AG04450 (cell line): ENCODE measurements at regions not wholly inside any gene's neighbourhood (a gene's known extent, or its start where the extent isn't known, plus 50 kb on each side); places are given as distances from the start of the nearest gene placed in this dataset.

Source experiments
- CTCF ChIA-PET: fragments of 300-600, 350-600 bp; formaldehyde crosslinking; extraction: SDS; loops from one replicate; lab custom pipeline; 2022; ENCODE audit warnings: antibody characterized with exemption, inconsistent platforms; lab: Charles Lee
- POLR2A ChIA-PET: fragments of 350-600 bp; formaldehyde crosslinking; extraction: SDS; loops from one replicate; lab custom pipeline; 2021; ENCODE audit warnings: antibody characterized with exemption, inconsistent platforms; lab: Yijun Ruan, JAX
- DNase-seq: peaks from one replicate; pipeline ENCODE4 v3.0.0-alpha.2; 2011; ENCODE audit warnings: low read depth, low spot score
- H3K27ac ChIP-seq: one replicate; pipeline ENCODE4 v1.5.1; 2012; ENCODE audit warnings: low read depth, low read length, control low read depth
- H3K27me3 ChIP-seq: one replicate; pipeline ENCODE4 v1.6.0; 2012; ENCODE audit warnings: low read length; ENCODE audit not compliant: control insufficient read depth, insufficient read depth
- H3K4me3 ChIP-seq: 2 replicates; pipeline ENCODE4 v1.5.1; 2011; ENCODE audit warnings: mild to moderate bottlenecking, low read depth, low read length, control low read depth
- H3K9me3 ChIP-seq: 2 replicates; pipeline ENCODE4 v1.5.1; 2012; ENCODE audit warnings: low read length; ENCODE audit not compliant: control insufficient read depth, insufficient read depth
- CTCF ChIP-seq: IDR thresholded peaks from 2 replicates; pipeline ENCODE4 v1.5.1; 2011; ENCODE audit warnings: low read depth, low read length, control low read depth, inconsistent platforms

DNA sequence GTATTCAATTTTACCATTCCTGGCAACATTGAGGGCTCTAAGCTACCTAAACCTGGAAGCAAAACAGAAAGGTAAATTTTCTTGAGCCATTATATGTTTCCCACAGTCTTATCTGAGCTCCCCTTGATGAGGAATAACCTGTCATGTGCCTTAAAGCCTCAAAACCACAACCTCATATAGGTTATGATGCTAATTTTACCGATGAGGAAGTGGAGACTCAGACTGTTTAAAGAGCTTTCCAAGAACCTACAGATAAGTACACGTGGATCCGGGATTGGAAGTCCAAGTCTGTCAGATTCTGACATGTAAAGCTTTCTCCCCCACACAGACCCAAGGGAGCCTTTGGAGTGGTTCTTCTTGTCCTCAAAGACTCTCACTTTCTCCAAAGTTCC lies 140.5 kb downstream of the SEMA6D start:
- no peak overlapping the region for H3K4me3 ChIP-seq
- no peak for TF ChIP-seq CTCF
- DNase-seq = no peak
- ChIA-PET CTCF (interaction anchor here (1.3 kb wide), 1 partner anchor 130 kb away, joined by 3 read pairs; no protein-coding TSS in a partner anchor), POLR2A (no interaction called here)
- H3K27me3 ChIP-seq = peaks cover 2% of the 10 kb centered on the region
- no peak overlapping the region for H3K27ac ChIP-seq
- no peaks in the 10 kb centered on the region for H3K9me3 ChIP-seq

DNA sequence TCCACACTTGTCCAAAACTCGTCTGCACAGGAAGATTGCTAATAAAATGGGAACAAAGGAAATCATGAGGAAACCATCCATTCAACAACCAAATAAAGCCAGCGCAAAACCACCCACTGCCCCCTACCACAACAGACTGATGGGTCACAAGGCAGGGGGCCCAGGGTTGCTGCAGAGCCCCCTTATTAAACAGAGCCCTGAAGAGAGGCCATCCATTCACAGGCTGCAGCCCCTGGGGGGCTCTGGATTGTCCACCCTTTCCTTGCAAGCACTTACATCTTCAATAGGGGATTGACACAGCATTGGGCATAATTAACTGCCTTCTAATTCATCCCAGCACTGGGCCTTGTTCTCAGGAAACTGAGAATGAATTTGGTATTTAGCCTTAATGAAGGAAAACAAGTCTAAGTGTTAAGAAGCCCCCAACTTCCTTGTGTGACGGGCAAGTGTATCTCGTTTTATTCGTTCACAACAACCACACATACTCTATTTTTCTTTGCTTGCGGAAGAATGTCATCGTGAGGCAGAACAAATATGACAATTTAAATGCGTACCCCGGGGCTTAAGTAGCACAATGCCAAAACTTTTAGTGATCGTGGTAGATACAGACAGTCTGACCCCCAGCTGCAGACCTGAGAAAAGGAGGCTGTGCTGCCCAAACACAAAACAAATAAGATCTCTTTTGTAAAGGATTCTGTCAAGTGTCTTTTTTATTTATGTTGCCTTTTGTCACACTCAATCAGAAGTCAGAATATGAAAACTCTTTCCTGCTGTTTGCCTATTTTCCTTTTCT lies 144.0 kb downstream of the SEMA6D start:
- TF ChIP-seq CTCF = no peak
- no peak overlapping the region for H3K27ac ChIP-seq
- no peaks in the 10 kb centered on the region for H3K9me3 ChIP-seq
- peaks cover 2% of the 10 kb centered on the region for H3K27me3 ChIP-seq
- ChIA-PET CTCF (no interaction called here), POLR2A (no interaction called here)
- no peak for DNase-seq
- H3K4me3 ChIP-seq = no peak overlapping the region

DNA sequence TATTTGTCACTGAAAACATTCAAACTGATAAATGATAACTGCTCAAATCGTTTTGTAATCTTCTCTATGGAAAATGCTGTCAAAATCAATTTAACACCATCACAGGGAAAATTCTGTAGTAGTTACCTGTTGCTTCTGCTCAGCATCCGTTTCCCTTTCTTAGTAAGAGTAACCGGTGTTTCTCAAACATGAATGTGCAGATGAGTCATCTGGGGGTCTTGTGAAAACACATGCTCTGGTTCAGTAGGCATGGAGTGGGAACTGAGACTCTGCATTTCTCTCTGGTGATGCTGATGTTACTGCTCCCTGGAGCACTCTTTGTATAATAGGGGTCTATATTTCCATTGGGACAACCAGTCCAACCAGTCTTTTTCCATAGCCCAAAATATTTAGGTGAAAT lies 145.1 kb downstream of the SEMA6D start:
- ChIA-PET POLR2A (no interaction called here), CTCF (no interaction called here)
- Histone ChIP-seq H3K27ac (no peak overlapping the region), H3K9me3 (no peaks in the 10 kb centered on the region), H3K4me3 (no peak overlapping the region), H3K27me3 (no peaks in the 10 kb centered on the region)
- no peak for DNase-seq
- TF ChIP-seq CTCF = no peak

DNA sequence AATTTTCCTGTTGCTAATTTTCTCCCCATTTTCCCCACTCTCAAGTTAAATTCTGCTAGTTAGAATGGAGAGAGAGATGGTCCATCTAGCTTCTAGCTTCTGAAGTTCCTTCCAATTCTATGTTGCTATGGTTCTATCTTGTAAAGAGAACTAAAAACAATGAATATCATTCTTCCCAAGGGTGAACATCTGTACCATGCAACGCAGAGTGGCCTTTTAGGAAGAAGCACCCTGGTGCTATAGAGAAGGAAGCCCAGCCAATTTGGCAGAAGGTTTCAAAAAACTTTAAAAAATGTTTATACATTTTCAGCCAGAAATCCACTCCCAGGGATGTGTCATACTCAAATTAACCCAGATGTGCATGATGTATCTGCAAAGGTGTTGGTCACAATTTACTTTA lies 149.1 kb downstream of the SEMA6D start:
- no peaks in the 10 kb centered on the region for H3K9me3 ChIP-seq
- DNase-seq = no peak

More for the DNA sequence above, 149.1 kb downstream of the SEMA6D start:
- ChIA-PET POLR2A (no interaction called here), CTCF (no interaction called here)
- Histone ChIP-seq H3K4me3 (no peak overlapping the region), H3K27me3 (no peaks in the 10 kb centered on the region), H3K27ac (no peak overlapping the region)
- no peak for TF ChIP-seq CTCF
